Karpas-422 (cell line): ENCODE measurements at regions not wholly inside any gene's neighbourhood (a gene's known extent, or its start where the extent isn't known, plus 50 kb on each side); places are given as distances from the start of the nearest gene placed in this dataset.
"Not testable (repeated sequence)": the region's sequence is repeated elsewhere in the genome, so short reads cannot be mapped to it uniquely, and the experiment has no call there.

Experiments
- DNase-seq: peaks from one replicate; pipeline ENCODE4 v3.0.0-alpha.2; 2015
- H2AFZ ChIP-seq: fragments of 200-600 bp; sonication (generic); 2 replicates; pipeline ENCODE4 v1.6.1; 2014; ENCODE audit warnings: antibody characterized with exemption, low read length, mixed read lengths
- H3K27ac ChIP-seq: fragments of 200-600 bp; sonication (generic); 2 replicates; pipeline ENCODE4 v1.5.1; 2014; ENCODE audit warnings: mild to moderate bottlenecking, low read length, moderate library complexity
- H3K27me3 ChIP-seq: fragments of 200-600 bp; sonication (generic); 2 replicates; pipeline ENCODE4 v1.6.1; 2014; ENCODE audit warnings: low read length, mixed read lengths
- H3K36me3 ChIP-seq: fragments of 200-600 bp; sonication (generic); 2 replicates; pipeline ENCODE4 v1.6.1; 2014; ENCODE audit warnings: low read length, mixed read lengths; ENCODE audit not compliant: insufficient read depth
- H3K4me1 ChIP-seq: fragments of 200-600 bp; sonication (generic); 2 replicates; pipeline ENCODE4 v1.6.1; 2014; ENCODE audit warnings: mild to moderate bottlenecking, low read length, mixed read lengths
- H3K4me2 ChIP-seq: fragments of 200-600 bp; sonication (generic); 2 replicates; pipeline ENCODE4 v1.6.1; 2014; ENCODE audit warnings: low read length, low read depth, mild to moderate bottlenecking; ENCODE audit not compliant: poor library complexity, severe bottlenecking
- H3K4me3 ChIP-seq: fragments of 200-600 bp; sonication (generic); 2 replicates; pipeline ENCODE4 v1.5.1; 2014; ENCODE audit warnings: mild to moderate bottlenecking, antibody characterized with exemption, low read length, mixed read lengths
- H3K79me2 ChIP-seq: fragments of 200-600 bp; sonication (generic); 2 replicates; pipeline ENCODE4 v1.6.1; 2014; ENCODE audit warnings: mild to moderate bottlenecking, low read length, mixed read lengths
- H3K9ac ChIP-seq: fragments of 200-600 bp; sonication (generic); 2 replicates; pipeline ENCODE4 v1.6.0; 2014; ENCODE audit warnings: low read length
- H3K9me2 ChIP-seq: fragments of 200-600 bp; sonication (generic), shearing (Covaris generic); replicated peaks from 2 replicates; pipeline ENCODE4 v1.6.0; 2014; ENCODE audit warnings: mild to moderate bottlenecking, low read length, moderate library complexity; ENCODE audit not compliant: insufficient read depth
- H3K9me3 ChIP-seq: fragments of 300-700, 200-600 bp; sonication (generic); 2 replicates; pipeline ENCODE4 v1.6.1; 2014; ENCODE audit warnings: low read length, mixed read lengths
- H4K20me1 ChIP-seq: fragments of 200-600 bp; sonication (generic); 2 replicates; pipeline ENCODE4 v1.6.1; 2014; ENCODE audit warnings: mild to moderate bottlenecking, antibody characterized with exemption, low read length, low read depth; ENCODE audit not compliant: insufficient read depth

DNA sequence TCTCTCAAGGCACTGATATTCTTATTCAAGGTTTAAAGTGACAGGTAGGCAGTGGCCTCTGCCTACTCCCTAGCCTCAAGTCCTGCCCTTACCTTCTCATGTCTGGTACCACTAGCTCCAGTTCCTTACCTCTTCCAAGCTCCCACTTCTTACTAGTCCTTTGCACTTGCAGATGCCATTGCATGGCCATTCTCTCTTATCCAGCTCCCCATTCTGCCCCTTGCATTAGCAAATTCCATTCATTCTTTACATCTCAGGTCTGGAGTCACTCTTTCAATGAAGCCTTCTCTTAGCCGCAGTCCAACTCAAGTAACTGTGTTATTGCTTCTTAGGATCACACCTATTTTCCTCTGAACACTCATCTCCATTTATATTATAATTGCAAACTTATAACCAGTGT, 807.1 kb downstream of the EDEM1 start:
- Histone ChIP-seq H3K4me1 (no peaks in the 10 kb centered on the region), H3K9me3 (no peaks in the 10 kb centered on the region), H3K4me3 (no peak overlapping the region), H3K9ac (no peak overlapping the region), H3K9me2 (no peaks in the 10 kb centered on the region; the same call in 1 of the 2 replicates), H2AFZ (no peak overlapping the region), H3K36me3 (no peaks in the 10 kb centered on the region), H3K27me3 (no peaks in the 10 kb centered on the region), H3K4me2 (no peak overlapping the region), H3K79me2 (no peaks in the 10 kb centered on the region), H3K27ac (no peak overlapping the region), H4K20me1 (no peaks in the 10 kb centered on the region)
- DNase-seq, result no peak

GRCh38 chr3:6018456-6018855, 830.9 kb downstream of the EDEM1 start:
- H3K9ac ChIP-seq, result no peak overlapping the region
- no peaks in the 10 kb centered on the region for H3K4me1 ChIP-seq
- H4K20me1 ChIP-seq, result no peaks in the 10 kb centered on the region

GRCh38 chr3:6022621-6023020, 835.1 kb downstream of the EDEM1 start:
- Histone ChIP-seq H3K79me2 (no peaks in the 10 kb centered on the region), H3K36me3 (no peaks in the 10 kb centered on the region), H3K9me3 (no peaks in the 10 kb centered on the region), H3K9me2 (no peaks in the 10 kb centered on the region), H3K4me2 (no peak overlapping the region), H3K4me3 (no peak overlapping the region), H2AFZ (no peak overlapping the region), H3K27me3 (no peaks in the 10 kb centered on the region), H3K9ac (no peak overlapping the region), H4K20me1 (no peaks in the 10 kb centered on the region), H3K4me1 (no peaks in the 10 kb centered on the region), H3K27ac (no peak overlapping the region)
- DNase-seq, result no peak

More at GRCh38 chr3:6018456-6018855, 830.9 kb downstream of the EDEM1 start:
- Histone ChIP-seq H3K9me2 (no peaks in the 10 kb centered on the region; the same call in 1 of the 2 replicates), H3K27ac (no peak overlapping the region), H2AFZ (no peak overlapping the region), H3K27me3 (no peaks in the 10 kb centered on the region), H3K36me3 (no peaks in the 10 kb centered on the region), H3K4me3 (no peak overlapping the region), H3K9me3 (no peaks in the 10 kb centered on the region; the same call in 1 of the 2 replicates), H3K79me2 (no peaks in the 10 kb centered on the region), H3K4me2 (no peak overlapping the region)
- DNase-seq, result no peak

DNA sequence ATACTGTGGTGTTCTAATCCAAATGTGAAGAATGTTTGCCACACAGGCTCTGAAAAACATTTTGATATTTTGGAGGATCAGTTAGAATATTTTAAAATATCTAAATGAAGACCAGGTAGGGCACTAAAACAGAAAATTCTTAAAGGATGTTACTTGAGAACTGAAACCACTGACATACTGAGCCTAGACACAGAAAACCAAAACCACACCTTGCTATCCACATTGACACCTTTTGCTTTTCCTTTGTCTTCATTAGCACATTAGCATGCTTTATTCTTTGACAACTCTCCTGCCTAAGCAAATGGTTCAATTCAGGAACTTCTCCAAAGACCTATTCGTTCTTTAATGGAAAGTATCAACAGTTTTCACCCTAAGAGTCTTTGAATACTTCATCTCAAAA, 835.9 kb upstream of the GRM7 start:
- no peak overlapping the region for H2AFZ ChIP-seq
- H3K27me3 ChIP-seq, result no peaks in the 10 kb centered on the region
- no peak overlapping the region for H3K4me3 ChIP-seq
- no peaks in the 10 kb centered on the region for H3K9me2 ChIP-seq
- no peak for DNase-seq
- H3K9me3 ChIP-seq, result no peaks in the 10 kb centered on the region
- H4K20me1 ChIP-seq, result no peaks in the 10 kb centered on the region
- no peak overlapping the region for H3K27ac ChIP-seq
- H3K4me2 ChIP-seq, result no peak overlapping the region
- H3K4me1 ChIP-seq, result no peaks in the 10 kb centered on the region
- H3K79me2 ChIP-seq, result no peaks in the 10 kb centered on the region
- H3K9ac ChIP-seq, result no peak overlapping the region
- no peaks in the 10 kb centered on the region for H3K36me3 ChIP-seq

DNA sequence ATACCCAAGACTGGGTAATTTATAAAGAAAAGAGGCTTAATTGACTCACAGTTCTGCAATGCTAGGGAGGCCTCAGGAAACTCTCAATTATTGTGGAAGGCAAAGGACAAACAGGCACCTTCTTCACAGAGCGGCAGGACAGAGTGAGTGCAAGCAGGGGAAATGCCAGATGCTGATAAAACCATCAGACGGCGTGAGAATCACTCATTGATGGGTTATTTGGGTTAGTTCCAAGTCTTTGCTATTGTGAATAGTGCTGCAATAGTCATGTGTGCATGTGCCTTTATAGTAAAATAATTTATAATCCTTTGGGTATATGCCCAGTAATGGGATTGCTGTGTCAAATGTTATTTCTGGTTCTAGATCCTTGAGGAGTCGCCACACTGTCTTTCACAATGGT, 830.3 kb upstream of the GRM7 start:
- H3K27ac ChIP-seq, H3K27me3 ChIP-seq, H3K4me1 ChIP-seq, H3K9me3 ChIP-seq, H3K4me3 ChIP-seq, H3K9ac ChIP-seq, H3K4me2 ChIP-seq, H3K36me3 ChIP-seq, H4K20me1 ChIP-seq, H2AFZ ChIP-seq, H3K79me2 ChIP-seq, DNase-seq, H3K9me2 ChIP-seq: not testable (repeated sequence)

DNA sequence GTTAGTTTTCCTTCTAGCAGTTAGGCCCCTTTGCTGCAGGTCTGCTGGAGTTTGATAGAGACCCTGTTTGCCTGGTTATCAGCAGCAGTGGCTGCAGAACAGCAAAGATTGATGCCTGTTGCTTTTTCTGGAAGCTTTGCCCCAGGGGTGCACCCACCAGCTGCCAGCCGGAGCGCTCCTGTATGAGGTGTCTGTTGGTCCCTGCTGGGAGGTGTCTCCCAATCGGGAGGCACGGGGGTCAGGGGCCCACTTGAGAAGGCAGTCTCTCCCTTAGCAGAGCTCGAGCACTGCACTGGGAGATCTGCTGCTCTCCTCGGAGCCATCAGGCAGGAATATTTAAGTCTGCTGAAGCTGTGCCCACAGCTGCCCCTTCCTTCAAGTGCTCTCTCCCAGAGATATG, 825.3 kb upstream of the GRM7 start:
- Histone ChIP-seq H3K79me2 (no peaks in the 10 kb centered on the region), H3K9ac (no peak overlapping the region), H3K4me2 (no peak overlapping the region), H3K27me3 (no peaks in the 10 kb centered on the region), H3K4me3 (no peak overlapping the region), H3K27ac (no peak overlapping the region), H3K9me3 (no peaks in the 10 kb centered on the region), H4K20me1 (no peaks in the 10 kb centered on the region), H3K9me2 (no peaks in the 10 kb centered on the region), H2AFZ (no peak overlapping the region), H3K36me3 (no peaks in the 10 kb centered on the region), H3K4me1 (no peaks in the 10 kb centered on the region)
- no peak for DNase-seq

- no peak for DNase-seq
- H3K4me1 ChIP-seq, result no peaks in the 10 kb centered on the region
- no peak overlapping the region for H3K9ac ChIP-seq
- H2AFZ ChIP-seq, result no peak overlapping the region
- H3K9me3 ChIP-seq, result peaks cover 2% of the 10 kb centered on the region; the same call in 1 of the 2 replicates
- H4K20me1 ChIP-seq, result no peaks in the 10 kb centered on the region
- no peaks in the 10 kb centered on the region for H3K79me2 ChIP-seq
- no peaks in the 10 kb centered on the region for H3K27me3 ChIP-seq
- no peak overlapping the region for H3K27ac ChIP-seq
- H3K4me3 ChIP-seq, result no peak overlapping the region
- no peak overlapping the region for H3K4me2 ChIP-seq
- H3K36me3 ChIP-seq, result no peaks in the 10 kb centered on the region
- H3K9me2 ChIP-seq, result no peaks in the 10 kb centered on the region
These were observed 820.9 kb upstream of the GRM7 start for GRCh38 chr3:6039971-6040370.

DNA sequence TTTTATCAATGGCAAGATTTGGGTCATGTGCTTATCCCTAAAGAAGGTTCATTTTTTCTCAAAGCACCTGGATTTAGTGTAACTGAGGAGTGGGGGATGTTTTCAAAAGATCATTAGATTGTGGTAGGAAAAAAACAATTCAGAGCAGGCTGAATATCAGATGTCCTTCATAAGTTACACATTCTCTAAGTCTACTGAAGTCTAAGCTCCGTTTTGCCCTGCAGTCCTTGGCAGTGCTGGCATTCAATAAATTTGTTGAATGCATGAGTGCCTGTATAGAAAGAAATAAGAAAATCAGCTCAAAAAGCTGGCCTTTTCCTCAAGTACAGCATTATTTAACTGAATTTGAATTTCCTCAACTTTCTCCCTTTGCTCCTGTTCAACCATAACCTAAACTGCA, 819.0 kb upstream of the GRM7 start:
- H3K9me3 ChIP-seq, result peaks cover 12% of the 10 kb centered on the region
- no peak overlapping the region for H3K4me3 ChIP-seq
- no peaks in the 10 kb centered on the region for H4K20me1 ChIP-seq
- no peaks in the 10 kb centered on the region for H3K79me2 ChIP-seq
- no peaks in the 10 kb centered on the region for H3K27me3 ChIP-seq
- H3K4me1 ChIP-seq, result no peaks in the 10 kb centered on the region
- H2AFZ ChIP-seq, result no peak overlapping the region
- no peak overlapping the region for H3K9ac ChIP-seq
- no peak overlapping the region for H3K4me2 ChIP-seq
- no peaks in the 10 kb centered on the region for H3K36me3 ChIP-seq
- H3K9me2 ChIP-seq, result no peaks in the 10 kb centered on the region
- DNase-seq, result no peak
- no peak overlapping the region for H3K27ac ChIP-seq

GRCh38 chr3:6047016-6047415, 813.9 kb upstream of the GRM7 start:
- H3K9ac ChIP-seq, result no peak overlapping the region
- DNase-seq, result no peak
- H3K27me3 ChIP-seq, result no peaks in the 10 kb centered on the region
- peaks cover 33% of the 10 kb centered on the region for H3K9me3 ChIP-seq
- no peak overlapping the region for H3K4me3 ChIP-seq
- no peak overlapping the region for H3K4me2 ChIP-seq
- H4K20me1 ChIP-seq, result no peaks in the 10 kb centered on the region
- no peaks in the 10 kb centered on the region for H3K36me3 ChIP-seq
- no peaks in the 10 kb centered on the region for H3K79me2 ChIP-seq
- H3K4me1 ChIP-seq, result no peaks in the 10 kb centered on the region
- no peak overlapping the region for H2AFZ ChIP-seq
- H3K27ac ChIP-seq, result no peak overlapping the region
- H3K9me2 ChIP-seq, result no peaks in the 10 kb centered on the region
